ENCODE measurements at regions not wholly inside any gene's neighbourhood (a gene's known extent, or its start where the extent isn't known, plus 50 kb on each side); places are given as distances from the start of the nearest gene placed in this dataset.
"Not testable (repeated sequence)": the region's sequence is repeated elsewhere in the genome, so short reads cannot be mapped to it uniquely, and the experiment has no call there.

- no peak for DNase-seq
Observed at GRCh38 chr13:68608147-68608546, 1378.0 kb upstream of the PCDH9 start.

GRCh38 chr13:68597641-68598040 is 1367.5 kb upstream of the PCDH9 start:
- DNase-seq = no peak

GRCh38 chr13:68588623-68589022 is 1358.5 kb upstream of the PCDH9 start:
- DNase-seq = no peak

- no peak for DNase-seq
Observed at GRCh38 chr13:68584776-68585175, 1354.6 kb upstream of the PCDH9 start.

GRCh38 chr13:68574053-68574452 is 1343.9 kb upstream of the PCDH9 start:
- DNase-seq = no peak

GRCh38 chr13:68551701-68552522 is 1321.8 kb upstream of the PCDH9 start:
- no peak for DNase-seq

GRCh38 chr13:68550330-68550729 is 1320.2 kb upstream of the PCDH9 start:
- no peak for DNase-seq

- DNase-seq = no peak
Observed at GRCh38 chr13:68540244-68540643, 1310.1 kb upstream of the PCDH9 start.

GRCh38 chr13:68535329-68535728 is 1305.2 kb upstream of the PCDH9 start:
- no peak for DNase-seq

- not testable (repeated sequence) for DNase-seq
Observed at GRCh38 chr13:68527167-68527566, 1297.0 kb upstream of the PCDH9 start.

GRCh38 chr13:68523838-68524424 is 1293.8 kb upstream of the PCDH9 start:
- no peak for DNase-seq

- no peak for DNase-seq
Observed at GRCh38 chr13:68522184-68522583, 1292.0 kb upstream of the PCDH9 start.

GRCh38 chr13:68509734-68510621 is 1279.8 kb upstream of the PCDH9 start:
- DNase-seq = no peak

GRCh38 chr13:68506888-68507551 is 1276.9 kb upstream of the PCDH9 start:
- no peak for DNase-seq

- no peak for DNase-seq
Observed at GRCh38 chr13:68490594-68490993, 1260.5 kb upstream of the PCDH9 start.

- no peak for DNase-seq
Observed at GRCh38 chr13:68481130-68481529, 1251.0 kb upstream of the PCDH9 start.

- no peak for DNase-seq
Observed at GRCh38 chr13:68473834-68474326, 1243.7 kb upstream of the PCDH9 start.

- no peak for DNase-seq
Observed at GRCh38 chr13:68467160-68467559, 1237.0 kb upstream of the PCDH9 start.

GRCh38 chr13:68440874-68441273 is 1210.7 kb upstream of the PCDH9 start:
- DNase-seq = no peak

GRCh38 chr13:68439817-68440216 is 1209.7 kb upstream of the PCDH9 start:
- no peak for DNase-seq

GRCh38 chr13:68428292-68428691 is 1198.2 kb upstream of the PCDH9 start:
- DNase-seq = no peak

GRCh38 chr13:68417801-68418200 is 1187.7 kb upstream of the PCDH9 start:
- no peak for DNase-seq

- no peak for DNase-seq
Observed at GRCh38 chr13:68410007-68410406, 1179.9 kb upstream of the PCDH9 start.
